ENCODE measurements at regions not wholly inside any gene's neighbourhood (a gene's known extent, or its start where the extent isn't known, plus 50 kb on each side); places are given as distances from the start of the nearest gene placed in this dataset.

GRCh38 chr9:79877943-79878602 is 306.3 kb downstream of the TLE4 start:
- Histone ChIP-seq H3K9me3 (ENCODE audit: low read length) (no peaks in the 10 kb centered on the region), H3K4me2 (ENCODE audit: low read depth, low read length, poor library complexity, severe bottlenecking) (no peak overlapping the region)

GRCh38 chr9:79868567-79869189 is 296.9 kb downstream of the TLE4 start:
- no peaks in the 10 kb centered on the region for H3K9me2 ChIP-seq (replicated peaks; ENCODE audit: insufficient read depth, low read length)
- H3K4me1 ChIP-seq (ENCODE audit: low read length): peaks cover 8% of the 10 kb centered on the region
- no peak for DNase-seq
- H3K4me3 ChIP-seq (ENCODE audit: low read length): no peak overlapping the region
- no peaks in the 10 kb centered on the region for H3K9me3 ChIP-seq (ENCODE audit: low read length)
- H3K9ac ChIP-seq (ENCODE audit: low read length): no peak overlapping the region
- H3K27me3 ChIP-seq (ENCODE audit: low read length): no peaks in the 10 kb centered on the region
- H4K20me1 ChIP-seq (ENCODE audit: insufficient read depth, low read depth, low read length): no peaks in the 10 kb centered on the region
- H3K27ac ChIP-seq (ENCODE audit: low read length): no peak overlapping the region
- no peak overlapping the region for H3K4me2 ChIP-seq (ENCODE audit: low read depth, low read length, poor library complexity, severe bottlenecking)
- no peak overlapping the region for H2AFZ ChIP-seq (ENCODE audit: low read length)
- H3K36me3 ChIP-seq (ENCODE audit: insufficient read depth, low read length): no peaks in the 10 kb centered on the region
- no peaks in the 10 kb centered on the region for H3K79me2 ChIP-seq (ENCODE audit: low read length)

More at GRCh38 chr9:79877943-79878602, 306.3 kb downstream of the TLE4 start:
- Histone ChIP-seq H2AFZ (ENCODE audit: low read length) (no peak overlapping the region), H3K9me2 (replicated peaks; ENCODE audit: insufficient read depth, low read length) (no peaks in the 10 kb centered on the region), H4K20me1 (ENCODE audit: insufficient read depth, low read depth, low read length) (no peaks in the 10 kb centered on the region), H3K27me3 (ENCODE audit: low read length) (no peaks in the 10 kb centered on the region), H3K9ac (ENCODE audit: low read length) (no peak overlapping the region), H3K36me3 (ENCODE audit: insufficient read depth, low read length) (no peaks in the 10 kb centered on the region), H3K4me3 (ENCODE audit: low read length) (no peak overlapping the region), H3K4me1 (ENCODE audit: low read length) (peaks cover 4% of the 10 kb centered on the region), H3K27ac (ENCODE audit: low read length) (no peak overlapping the region), H3K79me2 (ENCODE audit: low read length) (no peaks in the 10 kb centered on the region)
- no peak for DNase-seq

GRCh38 chr9:79862921-79863890 is 291.4 kb downstream of the TLE4 start:
- no peaks in the 10 kb centered on the region for H3K79me2 ChIP-seq (ENCODE audit: low read length)
- H3K4me2 ChIP-seq (ENCODE audit: low read depth, low read length, poor library complexity, severe bottlenecking): no peak overlapping the region
- no peak overlapping the region for H3K27ac ChIP-seq (ENCODE audit: low read length)
- H3K27me3 ChIP-seq (ENCODE audit: low read length): no peaks in the 10 kb centered on the region
- no peak overlapping the region for H2AFZ ChIP-seq (ENCODE audit: low read length)
- H3K9ac ChIP-seq (ENCODE audit: low read length): no peak overlapping the region
- H3K4me3 ChIP-seq (ENCODE audit: low read length): no peak overlapping the region
- no peaks in the 10 kb centered on the region for H3K36me3 ChIP-seq (ENCODE audit: insufficient read depth, low read length)
- H3K9me3 ChIP-seq (ENCODE audit: low read length): no peaks in the 10 kb centered on the region
- H4K20me1 ChIP-seq (ENCODE audit: insufficient read depth, low read depth, low read length): no peaks in the 10 kb centered on the region
- no peaks in the 10 kb centered on the region for H3K9me2 ChIP-seq (replicated peaks; ENCODE audit: insufficient read depth, low read length)
- DNase-seq: no peak
- H3K4me1 ChIP-seq (ENCODE audit: low read length): peaks cover 2% of the 10 kb centered on the region; the same call in 1 of the 2 replicates

GRCh38 chr9:79858508-79858907 is 286.7 kb downstream of the TLE4 start:
- Histone ChIP-seq H3K9ac (ENCODE audit: low read length) (peak overlapping the region; percentile 44), H3K36me3 (ENCODE audit: insufficient read depth, low read length) (no peaks in the 10 kb centered on the region), H3K4me1 (ENCODE audit: low read length) (peaks cover 8% of the 10 kb centered on the region; the same call in 1 of the 2 replicates), H3K4me2 (ENCODE audit: low read depth, low read length, poor library complexity, severe bottlenecking) (peak overlapping the region; percentile 63), H3K9me3 (ENCODE audit: low read length) (no peaks in the 10 kb centered on the region), H3K79me2 (ENCODE audit: low read length) (no peaks in the 10 kb centered on the region), H3K27me3 (ENCODE audit: low read length) (no peaks in the 10 kb centered on the region), H3K27ac (ENCODE audit: low read length) (no peak overlapping the region), H3K9me2 (replicated peaks; ENCODE audit: insufficient read depth, low read length) (no peaks in the 10 kb centered on the region; the same call in none of the 2 replicates), H4K20me1 (ENCODE audit: insufficient read depth, low read depth, low read length) (no peaks in the 10 kb centered on the region), H2AFZ (ENCODE audit: low read length) (peak overlapping the region; percentile 53; the same call in 1 of the 2 replicates), H3K4me3 (ENCODE audit: low read length) (peak overlapping the region; percentile 52)
- DNase-seq: peak; percentile 80

- H3K9ac ChIP-seq (ENCODE audit: low read length): no peak overlapping the region
- H3K36me3 ChIP-seq (ENCODE audit: insufficient read depth, low read length): no peaks in the 10 kb centered on the region
- H3K9me2 ChIP-seq (replicated peaks; ENCODE audit: insufficient read depth, low read length): no peaks in the 10 kb centered on the region; the same call in none of the 2 replicates
- no peaks in the 10 kb centered on the region for H4K20me1 ChIP-seq (ENCODE audit: insufficient read depth, low read depth, low read length)
- no peak overlapping the region for H3K4me3 ChIP-seq (ENCODE audit: low read length)
- no peaks in the 10 kb centered on the region for H3K79me2 ChIP-seq (ENCODE audit: low read length)
- DNase-seq: no peak
- no peak overlapping the region for H2AFZ ChIP-seq (ENCODE audit: low read length)
- no peaks in the 10 kb centered on the region for H3K27me3 ChIP-seq (ENCODE audit: low read length)
- peaks cover 8% of the 10 kb centered on the region; the same call in 1 of the 2 replicates for H3K4me1 ChIP-seq (ENCODE audit: low read length)
- H3K4me2 ChIP-seq (ENCODE audit: low read depth, low read length, poor library complexity, severe bottlenecking): no peak overlapping the region
- no peaks in the 10 kb centered on the region for H3K9me3 ChIP-seq (ENCODE audit: low read length)
- no peak overlapping the region for H3K27ac ChIP-seq (ENCODE audit: low read length)
These were observed 285.4 kb downstream of the TLE4 start for GRCh38 chr9:79857188-79857587.

GRCh38 chr9:79847074-79847473 is 275.3 kb downstream of the TLE4 start:
- Histone ChIP-seq H3K9me2 (replicated peaks; ENCODE audit: insufficient read depth, low read length) (no peaks in the 10 kb centered on the region), H4K20me1 (ENCODE audit: insufficient read depth, low read depth, low read length) (no peaks in the 10 kb centered on the region), H3K27ac (ENCODE audit: low read length) (no peak overlapping the region), H3K27me3 (ENCODE audit: low read length) (0 out of 2 replicates have a peak, but pooled peaks cover 4% of the 10 kb centered on the region), H3K79me2 (ENCODE audit: low read length) (no peaks in the 10 kb centered on the region), H2AFZ (ENCODE audit: low read length) (no peak overlapping the region), H3K9ac (ENCODE audit: low read length) (no peak overlapping the region), H3K36me3 (ENCODE audit: insufficient read depth, low read length) (no peaks in the 10 kb centered on the region), H3K4me1 (ENCODE audit: low read length) (no peaks in the 10 kb centered on the region), H3K4me3 (ENCODE audit: low read length) (no peak overlapping the region), H3K4me2 (ENCODE audit: low read depth, low read length, poor library complexity, severe bottlenecking) (no peak overlapping the region), H3K9me3 (ENCODE audit: low read length) (peaks cover 4% of the 10 kb centered on the region)
- no peak for DNase-seq

GRCh38 chr9:79829566-79830302 is 258.0 kb downstream of the TLE4 start:
- Histone ChIP-seq H3K36me3 (ENCODE audit: insufficient read depth, low read length) (no peaks in the 10 kb centered on the region), H3K79me2 (ENCODE audit: low read length) (no peaks in the 10 kb centered on the region), H3K27me3 (ENCODE audit: low read length) (no peaks in the 10 kb centered on the region), H4K20me1 (ENCODE audit: insufficient read depth, low read depth, low read length) (no peaks in the 10 kb centered on the region), H3K4me1 (ENCODE audit: low read length) (peaks cover 6% of the 10 kb centered on the region), H3K9me3 (ENCODE audit: low read length) (no peaks in the 10 kb centered on the region), H3K27ac (ENCODE audit: low read length) (no peak overlapping the region), H3K9me2 (replicated peaks; ENCODE audit: insufficient read depth, low read length) (no peaks in the 10 kb centered on the region), H3K9ac (ENCODE audit: low read length) (no peak overlapping the region), H3K4me2 (ENCODE audit: low read depth, low read length, poor library complexity, severe bottlenecking) (no peak overlapping the region), H2AFZ (ENCODE audit: low read length) (no peak overlapping the region), H3K4me3 (ENCODE audit: low read length) (no peak overlapping the region)
- peak; percentile 6 for DNase-seq

All from Karpas-422 (cell line).